ENCODE measurements at regions not wholly inside any gene's neighbourhood (a gene's known extent, or its start where the extent isn't known, plus 50 kb on each side); places are given as distances from the start of the nearest gene placed in this dataset.

- no peak for TF ChIP-seq CTCF (conservative IDR thresholded peaks at IDR 0.05; ENCODE audit: low read length)
- no peak for TF ChIP-seq EZH2phosphoT487 (IDR thresholded peaks at IDR 0.05; ENCODE audit: borderline replicate concordance)
These were observed 436.0 kb downstream of the CNTNAP4 start for GRCh38 chr16:76713191-76713590.
